Cardiac muscle cell (in vitro differentiated cells and primary cell): ENCODE measurements at regions not wholly inside any gene's neighbourhood (a gene's known extent, or its start where the extent isn't known, plus 50 kb on each side); places are given as distances from the start of the nearest gene placed in this dataset.
A peak's percentile ranks its signal among the peaks of the same experiment; 100 is the strongest.

ENCODE experiments used
- DNase-seq, 2 donors: peaks; one replicate each; pipeline versions ENCODE4 v3.0.0 to v3.0.0-alpha.2; 2010 to 2017; ENCODE audit warnings: low read depth in 1 of 2, low spot score in 1 of 2
- H3K27ac ChIP-seq: fragments of 200-600 bp; sonication (generic); 2 replicates; pipeline ENCODE4 v1.5.1; 2016
- H3K27me3 ChIP-seq: fragments of 200-600 bp; sonication (generic); 2 replicates; pipeline ENCODE4 v1.6.0; 2016; ENCODE audit warnings: control low read depth
- H3K36me3 ChIP-seq: fragments of 200-600 bp; sonication (generic); 2 replicates; pipeline ENCODE4 v1.5.1; 2016; ENCODE audit warnings: control low read depth
- H3K4me1 ChIP-seq: fragments of 200-600 bp; sonication (generic); 2 replicates; pipeline ENCODE4 v1.8.1; 2017; ENCODE audit warnings: low read depth, mild to moderate bottlenecking, mixed run types
- H3K4me3 ChIP-seq: fragments of 200-600 bp; sonication (generic); 2 replicates; pipeline ENCODE4 v1.5.1; 2016; ENCODE audit warnings: mild to moderate bottlenecking
- H3K9me3 ChIP-seq: fragments of 200-600 bp; sonication (generic); 2 replicates; pipeline ENCODE4 v1.5.1; 2017; ENCODE audit warnings: low read depth, mild to moderate bottlenecking, control low read depth
- CTCF ChIP-seq: IDR thresholded peaks from 2 replicates; pipeline ENCODE4 v1.5.1; 2012; ENCODE audit warnings: low read depth, mild to moderate bottlenecking, low read length

GRCh38 chr5:32511776-32512374, 67.3 kb upstream of the ZFR start:
- no peak for TF ChIP-seq CTCF

GRCh38 chr5:32510860-32511259, 66.3 kb upstream of the ZFR start:
- no peaks in the 10 kb centered on the region for H3K27me3 ChIP-seq
- no peak for DNase-seq
- H3K4me1 ChIP-seq = no peaks in the 10 kb centered on the region
- no peak overlapping the region for H3K27ac ChIP-seq
- H3K9me3 ChIP-seq = no peaks in the 10 kb centered on the region
- no peak for TF ChIP-seq CTCF
- no peak overlapping the region for H3K4me3 ChIP-seq
- H3K36me3 ChIP-seq = no peaks in the 10 kb centered on the region

More at GRCh38 chr5:32511776-32512374, 67.3 kb upstream of the ZFR start:
- no peak overlapping the region for H3K4me3 ChIP-seq
- H3K4me1 ChIP-seq = no peaks in the 10 kb centered on the region
- no peak for DNase-seq
- no peak overlapping the region for H3K27ac ChIP-seq
- H3K27me3 ChIP-seq = no peaks in the 10 kb centered on the region
- H3K36me3 ChIP-seq = no peaks in the 10 kb centered on the region
- no peaks in the 10 kb centered on the region for H3K9me3 ChIP-seq

DNA sequence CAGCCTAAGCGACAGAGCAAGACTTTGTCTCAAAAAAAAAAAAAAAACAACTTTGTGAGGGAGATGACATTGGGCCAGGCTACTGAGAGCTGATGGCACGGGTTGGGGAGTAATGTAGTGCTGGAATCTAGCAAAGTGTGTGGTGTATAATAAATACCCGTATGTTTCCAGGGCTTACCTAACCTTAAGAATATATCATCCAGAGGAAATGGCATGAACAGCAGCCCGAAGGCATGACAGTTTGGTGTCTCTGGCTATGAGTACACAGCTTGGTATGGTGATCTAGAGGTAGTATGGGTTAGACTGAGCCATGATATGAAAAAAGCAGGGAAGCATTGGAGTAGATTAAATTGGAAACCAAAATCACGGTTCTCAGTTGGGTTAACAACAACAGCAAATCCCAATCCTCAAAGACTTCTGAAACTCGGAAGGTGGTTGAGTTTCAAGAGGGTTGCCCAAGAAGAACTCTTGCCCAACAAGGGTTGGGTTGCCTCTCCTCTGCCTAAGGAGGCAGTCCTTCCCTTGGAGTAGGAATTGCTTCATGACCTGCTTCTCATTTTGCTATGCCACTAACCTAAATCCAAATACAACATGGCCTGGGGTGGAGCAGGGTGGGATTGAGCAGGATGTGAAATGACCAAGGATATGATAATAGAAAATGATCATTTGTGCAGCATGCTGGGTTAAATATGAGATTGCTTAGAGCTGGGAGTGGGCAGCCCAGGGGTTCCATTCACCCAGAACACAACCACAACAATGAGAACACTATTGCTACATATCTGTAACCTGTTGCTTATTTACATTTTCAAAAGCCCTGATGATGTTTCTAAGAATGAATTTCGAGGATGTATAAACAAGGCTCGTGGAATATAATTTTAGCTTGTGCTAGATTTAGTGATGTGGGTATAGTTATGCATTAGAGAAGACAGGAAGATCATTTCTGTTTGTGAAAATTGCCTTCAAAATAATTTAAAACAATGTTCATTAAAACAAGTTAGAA, 64.6 kb upstream of the ZFR start:
- H3K4me3 ChIP-seq = no peak overlapping the region
- H3K4me1 ChIP-seq = no peaks in the 10 kb centered on the region
- H3K36me3 ChIP-seq = no peaks in the 10 kb centered on the region
- DNase-seq = peak in 1 of 2 donors; percentile 6
- no peak for TF ChIP-seq CTCF
- no peaks in the 10 kb centered on the region for H3K27me3 ChIP-seq
- H3K27ac ChIP-seq = no peak overlapping the region
- no peaks in the 10 kb centered on the region for H3K9me3 ChIP-seq

- H3K36me3 ChIP-seq = no peaks in the 10 kb centered on the region
- TF ChIP-seq CTCF = no peak
- H3K27ac ChIP-seq = no peak overlapping the region
- no peaks in the 10 kb centered on the region for H3K9me3 ChIP-seq
- no peak overlapping the region for H3K4me3 ChIP-seq
- peak in 1 of 2 donors; percentile 77 for DNase-seq
- H3K27me3 ChIP-seq = no peaks in the 10 kb centered on the region
- no peaks in the 10 kb centered on the region for H3K4me1 ChIP-seq
These were observed 63.3 kb upstream of the ZFR start for GRCh38 chr5:32507738-32508434.

- Histone ChIP-seq H3K27me3 (peaks cover 5% of the 10 kb centered on the region), H3K4me1 (no peaks in the 10 kb centered on the region), H3K27ac (no peak overlapping the region), H3K36me3 (no peaks in the 10 kb centered on the region), H3K4me3 (no peak overlapping the region), H3K9me3 (no peaks in the 10 kb centered on the region)
- TF ChIP-seq CTCF = no peak
- DNase-seq = peak in 1 of 2 donors; percentile 63
These were observed 62.3 kb upstream of the ZFR start for GRCh38 chr5:32506799-32507198.
